ENCODE measurements at regions not wholly inside any gene's neighbourhood (a gene's known extent, or its start where the extent isn't known, plus 50 kb on each side); places are given as distances from the start of the nearest gene placed in this dataset.

DNA sequence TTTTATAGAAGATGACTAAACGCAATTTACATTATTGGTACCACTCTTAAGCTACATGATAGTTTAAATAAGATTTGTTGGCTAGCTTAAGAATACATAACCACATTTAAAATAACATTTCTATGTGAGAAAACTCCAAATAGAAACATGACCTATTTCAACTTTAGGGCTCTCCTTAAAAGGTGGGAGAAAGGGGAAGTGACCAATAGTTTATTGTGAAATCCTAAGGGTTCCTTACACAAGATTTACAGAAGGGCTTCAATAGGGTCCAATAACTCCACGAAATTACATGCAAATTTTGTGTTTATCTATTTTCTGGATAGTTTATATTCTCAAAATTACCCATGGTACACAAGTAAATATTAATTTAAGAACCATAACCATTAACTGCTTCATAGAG lies 91.6 kb upstream of the DST start:
- Histone ChIP-seq H4K91ac (ENCODE audit: insufficient read length, low read depth, low read length) (no peak overlapping the region), H3K4ac (ENCODE audit: low read depth, low read length) (no peak overlapping the region), H4K5ac (ENCODE audit: insufficient read length, low read depth, low read length) (no peak overlapping the region), H3K27ac (ENCODE audit: insufficient read length, low read depth, low read length) (no peak overlapping the region), H2BK12ac (ENCODE audit: insufficient read length, low read depth, low read length) (no peak overlapping the region), H2BK15ac (ENCODE audit: low read depth, low read length) (no peak overlapping the region), H2AFZ (ENCODE audit: low read length) (no peak overlapping the region), H4K8ac (replicated peaks; ENCODE audit: insufficient read length, low read depth, low read length) (no peak overlapping the region), H3K79me2 (ENCODE audit: insufficient read depth, low read length) (peaks cover 11% of the 10 kb centered on the region; the same call in 1 of the 2 replicates), H3K9ac (ENCODE audit: extremely low read depth, insufficient read length, low read length) (no peak overlapping the region), H3K56ac (ENCODE audit: insufficient read length, low read depth, low read length) (no peak overlapping the region), H4K20me1 (ENCODE audit: control insufficient read depth, insufficient read depth, insufficient read length) (no peaks in the 10 kb centered on the region), H2AK5ac (ENCODE audit: insufficient read length, low read length) (no peak overlapping the region), H3K23ac (ENCODE audit: insufficient read length, low read depth, low read length) (no peak overlapping the region), H3K27me3 (ENCODE audit: insufficient read depth, low read length) (no peaks in the 10 kb centered on the region), H3K4me2 (ENCODE audit: insufficient read depth, insufficient read length, low read length) (no peak overlapping the region), H2BK20ac (ENCODE audit: low read depth, low read length, poor library complexity, severe bottlenecking) (no peak overlapping the region), H3K14ac (ENCODE audit: insufficient read depth, low read length) (no peak overlapping the region), H3K23me2 (ENCODE audit: insufficient read length, low read depth, low read length, poor library complexity, severe bottlenecking) (no peaks in the 10 kb centered on the region), H2BK120ac (ENCODE audit: low read depth, low read length, poor library complexity, severe bottlenecking) (no peak overlapping the region), H3T11ph (ENCODE audit: low read length) (no peak overlapping the region), H3K18ac (ENCODE audit: insufficient read length, low read depth, low read length) (no peak overlapping the region), H2BK5ac (ENCODE audit: insufficient read length, low read length) (no peak overlapping the region), H3K9me3 (ENCODE audit: control insufficient read depth, low read depth, low read length) (no peaks in the 10 kb centered on the region), H3K79me1 (ENCODE audit: insufficient read depth, low read depth, low read length, poor library complexity, severe bottlenecking) (no peaks in the 10 kb centered on the region), H3K4me1 (ENCODE audit: insufficient read depth, low read length) (no peaks in the 10 kb centered on the region)
- WGBS (ENCODE audit: extremely low coverage, insufficient read length, low lambda C conversion rate): no CpG with 5 or more reads among the region's 2 CpGs
- Mint-ChIP-seq H3K36me3 (ENCODE audit: insufficient read depth in 1 of 3, low read depth in 3 of 3) (peaks cover 0 to 5% (median 3%) of the 10 kb centered on the region in 3 experiments; a peak in 4 of 7 replicates), H3K4me3 (no peak overlapping the region), H3K27me3 (ENCODE audit: low read depth) (no peaks in the 10 kb centered on the region), H3K4me1 (peaks cover 10 to 11% of the 10 kb centered on the region in 2 experiments; a peak in 3 of 4 replicates), H3K27ac (no peak overlapping the region), H3K9me3 (no peaks in the 10 kb centered on the region)
- no peak for DNase-seq
- TF ChIP-seq, protein P1, sequence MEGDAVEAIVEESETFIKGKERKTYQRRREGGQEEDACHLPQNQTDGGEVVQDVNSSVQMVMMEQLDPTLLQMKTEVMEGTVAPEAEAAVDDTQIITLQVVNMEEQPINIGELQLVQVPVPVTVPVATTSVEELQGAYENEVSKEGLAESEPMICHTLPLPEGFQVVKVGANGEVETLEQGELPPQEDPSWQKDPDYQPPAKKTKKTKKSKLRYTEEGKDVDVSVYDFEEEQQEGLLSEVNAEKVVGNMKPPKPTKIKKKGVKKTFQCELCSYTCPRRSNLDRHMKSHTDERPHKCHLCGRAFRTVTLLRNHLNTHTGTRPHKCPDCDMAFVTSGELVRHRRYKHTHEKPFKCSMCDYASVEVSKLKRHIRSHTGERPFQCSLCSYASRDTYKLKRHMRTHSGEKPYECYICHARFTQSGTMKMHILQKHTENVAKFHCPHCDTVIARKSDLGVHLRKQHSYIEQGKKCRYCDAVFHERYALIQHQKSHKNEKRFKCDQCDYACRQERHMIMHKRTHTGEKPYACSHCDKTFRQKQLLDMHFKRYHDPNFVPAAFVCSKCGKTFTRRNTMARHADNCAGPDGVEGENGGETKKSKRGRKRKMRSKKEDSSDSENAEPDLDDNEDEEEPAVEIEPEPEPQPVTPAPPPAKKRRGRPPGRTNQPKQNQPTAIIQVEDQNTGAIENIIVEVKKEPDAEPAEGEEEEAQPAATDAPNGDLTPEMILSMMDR (conservative IDR thresholded peaks at IDR 0.05): no peak
